HEK293 (cell line): ENCODE measurements at regions not wholly inside any gene's neighbourhood (a gene's known extent, or its start where the extent isn't known, plus 50 kb on each side); places are given as distances from the start of the nearest gene placed in this dataset.
"Not testable (repeated sequence)": the region's sequence is repeated elsewhere in the genome, so short reads cannot be mapped to it uniquely, and the experiment has no call there.

ENCODE experiments used
- CTCF ChIA-PET: fragments of 350-600 bp; formaldehyde crosslinking; extraction: SDS; loops from one replicate; lab custom pipeline; 2021; ENCODE audit warnings: antibody characterized with exemption; lab: Yijun Ruan, JAX
- POLR2A ChIA-PET: fragments of 300-600 bp; formaldehyde crosslinking; extraction: SDS; loops from one replicate; lab custom pipeline; 2020; ENCODE audit warnings: antibody characterized with exemption, inconsistent platforms; lab: Yijun Ruan, JAX
- H3K27ac ChIP-seq: fragments of 200-500 bp; sonication (Bioruptor generic); 2 replicates; pipeline ENCODE4 v1.5.1; 2014; ENCODE audit warnings: low read depth, low read length, control low read depth, inconsistent platforms; ENCODE audit errors: extremely low read depth
- H3K36me3 ChIP-seq, 2 experiments: fragments of 200-500 bp in 1 of 2; sonication (Bioruptor generic) in 1 of 2; 1 replicate in 1 of 2; 2 replicates in 1 of 2; pipeline ENCODE4 v1.5.1; 2014 to 2017; ENCODE audit warnings: inconsistent platforms in 2 of 2, low read length in 2 of 2; ENCODE audit not compliant: control insufficient read depth in 2 of 2, insufficient read depth in 1 of 2
- H3K4me1 ChIP-seq: fragments of 200-500 bp; sonication (Bioruptor generic); 2 replicates; pipeline ENCODE4 v1.5.1; 2014; ENCODE audit warnings: mild to moderate bottlenecking, low read length, inconsistent platforms; ENCODE audit not compliant: control insufficient read depth, insufficient read depth
- H3K4me3 ChIP-seq: 2 replicates; pipeline ENCODE4 v1.5.1; 2011; ENCODE audit warnings: low read depth, mild to moderate bottlenecking, control low read depth, low read length, moderate library complexity
- H3K9me3 ChIP-seq: fragments of 200-500 bp; sonication (Bioruptor generic); 2 replicates; pipeline ENCODE4 v1.5.1; 2014; ENCODE audit warnings: low read depth, low read length, inconsistent platforms; ENCODE audit not compliant: control insufficient read depth, insufficient read depth
- CTCF ChIP-seq: fragments of 450-650 bp; formaldehyde crosslinking; IDR thresholded peaks from 2 replicates; pipeline ENCODE4 v1.5.1; 2016; ENCODE audit warnings: missing biosample characterization, missing genetic modification characterization
- IKZF3 ChIP-seq: fragments of 450-650 bp; IDR thresholded peaks from 2 replicates; pipeline ENCODE4 v1.5.0; 2018; ENCODE audit warnings: missing biosample characterization, mild to moderate bottlenecking, missing genetic modification characterization, moderate library complexity
- OSR2 ChIP-seq: fragments of 450-650 bp; formaldehyde crosslinking; IDR thresholded peaks from 2 replicates; pipeline ENCODE4 v1.5.1; 2016; ENCODE audit warnings: missing biosample characterization, missing genetic modification characterization
- PRDM10 ChIP-seq: fragments of 450-650 bp; formaldehyde crosslinking; IDR thresholded peaks from 2 replicates; pipeline ENCODE4 v1.5.1; 2016; ENCODE audit warnings: missing biosample characterization, missing genetic modification characterization
- REPIN1 ChIP-seq: fragments of 450-650 bp; formaldehyde crosslinking; IDR thresholded peaks from 2 replicates; pipeline ENCODE4 v1.5.1; 2017; ENCODE audit warnings: missing biosample characterization, missing genetic modification characterization, low read depth
- SALL2 ChIP-seq: fragments of 450-650 bp; formaldehyde crosslinking; IDR thresholded peaks from 2 replicates; pipeline ENCODE4 v1.5.0; 2017; ENCODE audit warnings: missing biosample characterization, mild to moderate bottlenecking, missing genetic modification characterization, borderline replicate concordance
- ZNF140 ChIP-seq: fragments of 450-650 bp; formaldehyde crosslinking; IDR thresholded peaks from 2 replicates; pipeline ENCODE4 v1.5.1; 2016; ENCODE audit warnings: missing biosample characterization, missing genetic modification characterization
- ZNF23 ChIP-seq: fragments of 450-650 bp; formaldehyde crosslinking; IDR thresholded peaks from 2 replicates; pipeline ENCODE4 v1.5.1; 2016; ENCODE audit warnings: missing biosample characterization, missing genetic modification characterization, borderline replicate concordance
- ZNF37A ChIP-seq: fragments of 450-650 bp; IDR thresholded peaks from 2 replicates; pipeline ENCODE4 v1.5.1; 2018; ENCODE audit warnings: missing biosample characterization, missing genetic modification characterization
- ZNF433 ChIP-seq: fragments of 450-650 bp; formaldehyde crosslinking; IDR thresholded peaks from 2 replicates; pipeline ENCODE4 v1.5.1; 2016; ENCODE audit warnings: missing biosample characterization, missing genetic modification characterization, low read depth
- ZNF513 ChIP-seq: fragments of 450-650 bp; IDR thresholded peaks from 2 replicates; pipeline ENCODE4 v1.5.1; 2018; ENCODE audit warnings: missing biosample characterization, missing genetic modification characterization
- ZNF600 ChIP-seq: fragments of 450-650 bp; formaldehyde crosslinking; IDR thresholded peaks from 2 replicates; pipeline ENCODE4 v1.5.1; 2016; ENCODE audit warnings: missing biosample characterization, missing genetic modification characterization
- ZNF768 ChIP-seq: fragments of 450-650 bp; formaldehyde crosslinking; IDR thresholded peaks from 2 replicates; pipeline ENCODE4 v1.5.1; 2018; ENCODE audit warnings: missing biosample characterization, mild to moderate bottlenecking, missing genetic modification characterization
- ZSCAN16 ChIP-seq: fragments of 450-650 bp; formaldehyde crosslinking; IDR thresholded peaks from 2 replicates; pipeline ENCODE4 v1.5.1; 2016; ENCODE audit warnings: missing biosample characterization, missing genetic modification characterization

- H3K9me3 ChIP-seq = no peaks in the 10 kb centered on the region
- H3K36me3 ChIP-seq = no peaks in the 10 kb centered on the region
- ChIA-PET POLR2A (no interaction called here), CTCF (interaction anchor here (0.6 kb wide), 1 partner anchor 9 kb away, joined by 4 read pairs; no protein-coding TSS in a partner anchor)
- no peak for TF ChIP-seq CTCF
- no peak for TF ChIP-seq ZNF768 (tag by site-specific recombination)
- no peak for TF ChIP-seq ZNF23 (tag by site-specific recombination)
- TF ChIP-seq ZNF433 (tag by site-specific recombination) = no peak
- H3K4me1 ChIP-seq = no peaks in the 10 kb centered on the region
- H3K27ac ChIP-seq = no peak overlapping the region
- no peak overlapping the region for H3K4me3 ChIP-seq
Observed at GRCh38 chr5:100026606-100027005, 508.6 kb upstream of the FAM174A start.

GRCh38 chr5:100023536-100023935, 511.6 kb upstream of the FAM174A start:
- POLR2A ChIA-PET = no interaction called here
- CTCF ChIA-PET = no interaction called here
- H3K4me1 ChIP-seq = no peaks in the 10 kb centered on the region
- TF ChIP-seq REPIN1 (tag by site-specific recombination) = no peak
- TF ChIP-seq ZNF37A = no peak
- no peak for TF ChIP-seq ZNF140
- no peak for TF ChIP-seq SALL2 (tag by site-specific recombination)
- H3K9me3 ChIP-seq = no peaks in the 10 kb centered on the region
- H3K27ac ChIP-seq = no peak overlapping the region
- no peak overlapping the region for H3K4me3 ChIP-seq
- H3K36me3 ChIP-seq = no peaks in the 10 kb centered on the region

GRCh38 chr5:100017520-100018262, 517.5 kb upstream of the FAM174A start:
- H3K36me3 ChIP-seq = no peaks in the 10 kb centered on the region
- no peak overlapping the region for H3K4me3 ChIP-seq
- H3K9me3 ChIP-seq = no peaks in the 10 kb centered on the region
- ChIA-PET POLR2A (no interaction called here), CTCF (interaction anchor here (0.7 kb wide), 1 partner anchor 9 kb away, joined by 4 read pairs; no protein-coding TSS in a partner anchor)
- no peaks in the 10 kb centered on the region for H3K4me1 ChIP-seq
- H3K27ac ChIP-seq = no peak overlapping the region
- TF ChIP-seq IKZF3 (tag by site-specific recombination) = no peak

GRCh38 chr5:100013305-100013704, 521.9 kb upstream of the FAM174A start:
- H3K4me1 ChIP-seq, H3K27ac ChIP-seq, H3K4me3 ChIP-seq, H3K9me3 ChIP-seq, POLR2A ChIA-PET, CTCF ChIA-PET, H3K36me3 ChIP-seq: not testable (repeated sequence)

- H3K9me3 ChIP-seq, H3K4me1 ChIP-seq, H3K4me3 ChIP-seq, POLR2A ChIA-PET, H3K27ac ChIP-seq, H3K36me3 ChIP-seq: not testable (repeated sequence)
- CTCF ChIA-PET = interaction anchor here (0.5 to 0.6 kb wide), 2 partner anchors 171 to 686 kb away, joined by 3 to 4 read pairs; no protein-coding TSS in a partner anchor
Observed at GRCh38 chr5:100011160-100011559, 524.0 kb upstream of the FAM174A start.

GRCh38 chr5:100004969-100005368, 530.2 kb upstream of the FAM174A start:
- no peak overlapping the region for H3K27ac ChIP-seq
- POLR2A ChIA-PET = no interaction called here
- no peak overlapping the region for H3K4me3 ChIP-seq
- H3K4me1 ChIP-seq = no peaks in the 10 kb centered on the region
- no peaks in the 10 kb centered on the region for H3K9me3 ChIP-seq
- H3K36me3 ChIP-seq = no peaks in the 10 kb centered on the region
- CTCF ChIA-PET = no interaction called here
- TF ChIP-seq ZSCAN16 (no peak), ZNF513 (tag by site-specific recombination) (no peak), PRDM10 (tag by site-specific recombination) (no peak), OSR2 (tag by site-specific recombination) (no peak), ZNF600 (no peak)
